COLO668 (cell line): ENCODE measurements at regions not wholly inside any gene's neighbourhood (a gene's known extent, or its start where the extent isn't known, plus 50 kb on each side); places are given as distances from the start of the nearest gene placed in this dataset.
"Not testable (repeated sequence)": the region's sequence is repeated elsewhere in the genome, so short reads cannot be mapped to it uniquely, and the experiment has no call there.

Experiments
- DNase-seq: peaks from one replicate; lab custom pipeline; 2025; ENCODE audit not compliant: unreplicated experiment; lab: John Stamatoyannopoulos, UW

DNA sequence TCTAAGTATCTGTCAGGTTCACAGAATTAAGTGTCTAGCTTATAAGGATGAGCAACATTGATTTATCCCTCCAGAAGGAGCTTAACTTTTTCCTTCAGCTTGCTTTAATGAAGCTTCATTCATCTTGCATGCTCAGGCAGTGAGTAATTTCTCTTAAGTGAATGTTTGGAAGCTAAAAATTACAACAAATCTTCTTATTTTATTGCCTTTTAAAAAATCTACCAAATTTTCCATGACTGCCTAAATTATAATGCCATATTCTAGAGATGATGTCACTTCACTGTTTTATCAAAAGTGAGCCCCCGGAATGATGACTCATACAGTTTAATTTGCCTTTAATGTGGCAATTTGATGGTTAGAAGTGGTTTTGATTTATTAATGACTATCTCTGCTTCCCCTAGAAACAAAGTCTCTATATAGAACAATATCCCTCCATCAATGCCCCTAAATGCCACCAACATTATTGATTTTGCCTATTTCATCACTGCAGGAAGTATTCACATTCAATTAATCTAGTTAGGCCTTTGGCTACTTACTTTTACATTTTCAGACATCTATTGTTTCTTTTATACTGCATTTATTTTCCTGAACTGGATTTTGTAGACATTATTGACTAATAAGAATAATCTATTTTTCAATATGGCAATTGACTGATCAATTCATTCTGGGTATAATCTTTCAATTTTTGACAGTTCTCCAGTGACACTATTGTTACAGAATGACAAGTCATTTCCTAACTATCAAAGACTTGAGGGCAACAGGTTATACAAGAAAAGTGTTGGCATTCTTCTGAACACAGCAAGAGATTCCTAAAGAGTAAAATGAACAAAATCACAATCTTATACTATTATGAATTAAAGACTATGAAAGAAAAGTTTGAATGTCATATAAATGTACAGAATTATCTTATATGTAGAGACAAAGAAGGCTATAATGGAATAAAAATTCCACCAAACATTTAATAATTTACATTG, 139.3 kb upstream of the ODAD2 start:
- DNase-seq: no peak

DNA sequence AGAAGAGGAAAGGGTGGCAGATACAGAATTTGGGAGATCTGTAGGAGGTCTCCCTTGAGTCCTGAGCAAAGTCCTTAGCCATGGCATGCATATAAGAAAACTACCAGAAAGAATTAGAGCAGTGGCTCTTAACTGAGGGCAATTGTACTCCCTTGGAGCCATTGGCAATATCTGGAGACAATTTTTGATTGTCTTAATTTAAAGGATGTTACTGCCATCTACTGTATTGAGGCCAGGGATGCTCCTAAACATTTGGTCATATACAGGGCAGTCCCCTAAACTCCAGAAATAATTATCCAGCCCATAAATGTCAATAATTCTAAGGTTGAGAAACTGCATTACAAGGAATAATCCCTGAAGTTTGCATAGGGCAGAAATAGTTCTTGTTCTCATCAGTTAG, 136.4 kb upstream of the ODAD2 start:
- DNase-seq: no peak

DNA sequence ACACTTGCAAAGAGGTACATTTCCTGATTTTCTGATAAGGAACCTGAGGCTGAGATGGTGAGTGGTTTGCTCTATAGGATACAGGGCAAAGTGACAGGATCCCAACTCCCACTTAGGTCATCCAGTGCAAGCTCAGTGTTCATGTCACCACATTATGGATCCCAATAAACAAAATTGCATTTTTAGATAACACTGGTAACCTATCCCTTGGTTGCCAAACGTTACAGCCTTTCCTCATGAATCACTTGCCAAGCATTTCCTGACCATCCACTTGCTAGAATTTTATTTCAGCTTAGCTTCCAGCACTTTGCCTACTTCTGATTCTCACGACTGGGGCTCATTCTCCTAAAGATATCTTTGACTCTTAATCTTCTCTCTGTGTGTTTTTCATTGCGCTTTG, 131.4 kb upstream of the ODAD2 start:
- DNase-seq: no peak

DNA sequence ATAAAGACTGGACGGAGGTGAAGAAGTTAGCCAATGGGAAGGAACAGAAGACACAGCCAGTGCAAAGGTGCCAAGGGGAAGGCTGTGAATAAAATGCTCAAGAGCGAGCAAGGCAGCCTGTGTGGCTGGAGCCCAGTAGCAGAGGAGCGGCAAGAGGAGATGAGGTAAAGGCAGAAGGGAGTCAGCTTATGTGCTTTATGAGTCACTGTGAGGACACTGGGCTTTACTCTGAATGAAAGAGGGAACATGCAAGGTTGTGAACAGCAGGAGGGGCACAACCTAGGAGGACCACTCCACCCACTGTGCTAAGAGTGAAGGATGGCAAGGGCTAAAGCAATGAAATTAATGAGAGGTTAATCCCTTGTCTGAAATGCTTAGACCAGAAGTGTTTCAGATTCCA, 129.0 kb upstream of the ODAD2 start:
- no peak for DNase-seq

DNA sequence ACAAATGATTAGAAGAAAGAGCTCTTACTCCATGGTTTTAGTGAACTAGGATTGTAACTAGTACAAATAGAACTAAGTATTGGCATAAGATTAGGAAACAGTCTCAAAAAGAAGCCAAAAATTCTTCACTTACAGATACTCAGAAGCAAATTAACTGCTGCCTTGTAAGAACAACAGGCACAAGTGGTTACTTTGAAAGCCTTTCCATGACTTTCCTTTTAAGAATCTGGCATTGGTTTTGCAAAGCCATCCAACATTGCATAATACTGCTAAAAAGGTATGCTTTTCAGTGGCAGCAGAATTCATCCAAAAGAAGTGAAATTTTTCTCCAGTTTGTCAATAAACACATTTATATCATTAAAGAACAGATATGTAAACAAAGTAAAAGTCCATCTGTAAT, 126.8 kb upstream of the ODAD2 start:
- DNase-seq: no peak

DNA sequence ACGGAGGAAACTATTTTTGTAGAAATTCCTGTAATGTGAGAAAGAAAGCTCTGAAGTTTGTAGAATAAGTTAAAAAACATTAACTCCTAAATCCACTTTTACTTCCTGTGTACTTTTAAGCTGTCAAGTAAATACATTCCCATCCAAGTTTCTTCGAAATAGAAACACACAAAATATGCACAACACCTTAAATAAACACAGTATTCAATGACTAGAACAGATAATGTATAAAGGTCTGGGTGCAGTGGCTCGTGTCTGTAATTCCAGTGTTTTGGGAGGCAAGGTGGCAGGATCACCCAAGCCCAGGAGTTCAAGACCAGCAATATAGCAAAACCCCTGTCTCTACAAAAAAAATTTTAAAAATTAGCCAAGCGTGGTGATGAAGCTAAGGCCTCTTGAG, 121.9 kb upstream of the ODAD2 start:
- DNase-seq: no peak

DNA sequence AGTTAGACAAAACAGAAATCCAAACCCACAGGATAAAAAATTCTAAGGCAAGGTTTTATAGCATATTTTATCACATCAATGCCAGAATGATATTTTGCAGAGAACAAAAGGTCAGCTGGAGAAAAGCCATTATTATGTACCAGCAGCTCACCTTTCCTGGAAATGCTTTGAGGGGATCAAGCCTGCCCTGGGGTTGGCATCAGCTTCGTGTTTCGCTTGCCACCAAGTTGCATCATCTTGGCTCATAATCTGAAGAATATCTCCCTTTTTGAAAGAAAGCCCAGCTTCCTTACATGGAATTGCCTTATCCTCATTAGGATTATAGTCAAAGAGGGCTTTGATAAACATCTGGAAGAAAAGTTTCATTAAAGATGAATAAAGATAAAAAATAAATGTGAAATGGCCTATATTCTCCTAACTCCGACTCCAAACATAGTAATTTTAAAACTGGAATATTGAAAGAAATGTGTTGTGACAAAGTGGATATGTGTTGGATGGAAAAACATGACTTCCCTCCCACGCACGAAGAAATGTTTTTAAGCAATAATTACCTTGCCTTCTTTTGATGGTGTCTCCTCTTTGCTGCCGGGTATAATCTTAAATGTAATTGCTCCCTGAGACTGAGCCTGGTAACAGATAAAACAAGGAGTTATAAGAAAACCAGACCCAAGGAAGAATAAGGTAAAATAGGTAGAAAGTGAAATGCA, 121.3 kb upstream of the ODAD2 start:
- no peak for DNase-seq

DNA sequence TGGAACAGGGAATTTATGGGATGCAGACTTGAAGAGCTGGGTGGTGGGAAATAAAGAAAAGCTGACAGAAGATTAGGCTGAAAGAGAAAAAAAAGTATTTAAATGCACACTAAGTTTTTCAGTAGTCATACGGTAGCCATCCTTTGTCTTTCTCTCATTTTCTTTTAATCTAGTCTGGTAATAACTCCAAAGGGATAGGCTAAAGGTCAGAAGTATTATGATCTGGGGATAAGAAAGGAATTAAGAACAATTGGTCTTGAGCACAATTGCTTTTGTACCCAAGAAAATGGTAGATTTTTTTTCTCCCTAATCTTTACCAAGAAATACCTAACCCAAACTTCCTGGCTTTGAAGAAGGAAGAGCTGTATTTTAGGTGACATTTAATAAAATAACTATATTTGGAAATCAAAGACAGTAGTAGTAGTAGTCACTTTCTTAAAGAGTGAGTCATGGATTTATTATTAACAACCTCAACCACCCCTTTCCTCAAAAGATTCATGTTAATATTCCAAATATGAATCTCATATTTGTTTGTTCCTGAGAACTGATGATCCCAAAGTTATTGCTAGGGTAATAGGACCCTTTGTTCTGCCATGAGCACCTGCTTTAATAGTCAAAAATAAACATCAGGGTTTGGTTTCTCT, 120.2 kb upstream of the ODAD2 start:
- DNase-seq: no peak

DNA sequence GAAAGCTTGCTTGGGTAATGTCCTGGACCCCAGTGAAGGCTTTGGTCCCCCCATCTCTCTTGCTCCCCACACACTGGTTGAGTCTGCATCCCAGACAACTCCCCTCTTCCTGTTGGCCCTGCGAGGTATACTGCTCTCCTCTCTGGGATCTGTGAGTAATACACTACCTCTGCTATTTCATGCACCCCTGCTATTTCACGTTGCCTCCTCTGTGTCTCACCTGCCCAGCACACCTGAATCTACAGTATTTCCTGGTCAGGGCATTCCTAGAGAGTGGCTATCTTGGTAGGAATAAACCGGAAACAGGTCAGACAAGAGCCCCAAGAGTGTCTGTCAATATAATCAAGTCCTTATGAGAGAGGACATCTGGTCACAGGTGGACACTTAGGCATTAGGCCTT, 114.3 kb upstream of the ODAD2 start:
- no peak for DNase-seq

DNA sequence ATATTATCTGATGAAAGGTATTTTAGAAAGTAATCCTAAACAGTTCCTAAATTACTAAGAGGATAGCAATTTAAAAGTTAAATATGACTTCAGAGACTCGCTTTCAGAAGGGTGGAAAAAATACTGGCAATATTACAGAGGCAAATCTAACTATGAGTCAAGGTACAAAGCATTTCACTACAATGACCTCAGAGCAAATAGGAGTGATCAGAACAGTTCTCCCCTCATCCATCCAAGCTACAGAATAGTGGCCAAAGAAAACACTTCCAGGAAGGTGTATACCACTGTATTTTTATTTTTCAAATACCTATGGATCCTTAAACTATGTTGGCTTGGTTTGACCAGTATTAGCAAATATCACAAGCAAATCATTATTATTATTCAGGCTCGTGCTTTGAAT, 112.8 kb upstream of the ODAD2 start:
- DNase-seq: no peak

DNA sequence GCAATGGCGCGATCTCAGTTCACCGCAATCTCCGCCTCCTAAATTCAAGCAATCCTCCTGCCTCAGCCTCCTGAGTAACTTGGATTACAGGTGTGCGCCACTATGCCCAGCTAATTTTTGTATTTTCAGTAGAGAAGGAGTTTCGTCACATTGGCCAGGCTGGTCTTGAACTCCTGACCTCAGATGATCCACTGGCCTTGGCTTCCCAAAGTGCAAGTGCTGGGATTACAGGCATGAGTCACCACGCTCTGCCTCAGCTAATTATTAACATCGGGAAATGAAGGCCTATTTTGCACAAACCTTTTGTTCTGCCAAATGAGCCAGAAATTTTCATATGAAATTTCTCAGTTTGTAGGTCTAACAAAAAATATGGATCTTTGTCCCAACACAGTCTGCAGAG, 106.7 kb upstream of the ODAD2 start:
- no peak for DNase-seq

DNA sequence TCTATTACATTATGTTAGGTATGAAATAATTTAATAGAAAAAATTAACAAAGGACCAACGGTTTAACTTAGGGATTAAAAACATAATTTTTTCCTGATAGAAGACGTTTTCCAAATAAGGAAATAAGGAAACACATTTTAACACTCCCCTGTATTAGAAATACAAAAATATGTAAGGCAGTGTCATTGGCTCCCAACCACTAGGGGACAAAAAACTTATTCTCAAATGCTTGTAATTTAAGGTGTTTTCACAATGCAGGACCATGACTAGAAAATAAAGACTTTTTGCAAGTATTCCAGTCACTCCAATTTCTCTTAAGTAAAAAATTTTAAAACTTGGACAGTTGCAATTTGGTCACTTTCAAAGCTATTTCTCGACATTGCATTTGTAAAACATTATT, 98.8 kb upstream of the ODAD2 start:
- no peak for DNase-seq

DNA sequence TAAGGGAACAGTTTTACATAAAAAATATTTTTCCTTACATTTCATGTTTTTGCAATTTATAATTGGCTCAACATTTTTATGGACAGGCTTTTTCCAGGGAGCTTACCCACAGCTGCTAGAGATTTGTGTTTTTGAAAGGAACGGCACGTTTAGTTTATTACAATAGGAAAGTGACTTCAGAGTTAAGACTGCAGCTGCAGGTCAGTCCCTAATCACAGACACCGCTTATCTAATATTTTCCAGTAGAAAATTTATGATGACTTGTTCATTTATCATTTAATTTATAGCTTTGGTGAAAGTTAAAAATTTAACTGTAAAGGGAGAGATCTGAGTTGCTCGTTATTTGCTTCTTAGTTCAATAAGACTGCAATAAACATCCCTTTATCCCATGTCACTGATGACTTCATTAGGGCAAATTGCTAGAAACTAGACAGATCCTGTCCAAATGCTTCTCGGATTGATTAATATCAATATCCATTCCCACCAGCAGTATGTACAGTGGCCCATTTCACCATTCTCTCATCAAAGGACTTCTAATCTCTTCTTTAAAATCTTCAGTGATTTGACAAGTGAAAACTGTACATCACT, 97.0 kb upstream of the ODAD2 start:
- no peak for DNase-seq

DNA sequence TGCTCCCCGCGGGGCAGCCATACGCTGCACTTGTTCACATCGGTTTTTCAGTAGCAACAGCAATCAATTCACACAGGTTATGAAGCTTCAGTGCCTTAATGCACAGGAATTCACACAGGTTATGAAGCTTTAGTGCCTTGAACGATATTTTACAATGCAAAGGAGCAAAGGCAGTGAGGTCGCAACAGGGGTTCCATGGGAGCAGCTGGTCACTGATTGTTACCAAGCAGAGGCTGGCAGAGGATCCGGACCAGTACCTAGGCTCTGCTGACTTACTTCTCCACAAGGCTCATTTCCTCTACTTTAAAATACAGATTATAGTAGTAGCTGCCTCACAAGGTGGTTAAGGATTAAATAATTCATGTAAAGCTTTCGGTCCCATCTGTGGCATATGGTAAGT, 95.2 kb upstream of the ODAD2 start:
- no peak for DNase-seq

DNA sequence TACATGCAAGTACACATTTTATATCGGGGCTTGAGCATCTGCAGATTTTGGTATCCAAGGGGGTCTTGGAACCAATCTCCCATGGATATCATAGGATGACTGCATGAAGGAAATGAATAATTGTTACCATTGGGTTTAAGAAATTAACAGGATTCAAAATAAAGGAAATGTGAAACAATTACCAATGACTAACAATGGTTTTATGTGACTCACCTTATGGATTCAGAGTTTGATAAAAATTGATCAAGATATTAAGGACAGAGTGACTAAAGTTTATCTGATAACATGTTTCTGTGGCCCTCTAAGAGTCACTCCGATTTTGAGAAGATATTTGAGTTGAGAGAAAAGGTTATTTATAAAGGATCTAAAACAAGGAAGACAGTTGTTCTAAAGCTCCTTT, 93.0 kb upstream of the ODAD2 start:
- DNase-seq: no peak

DNA sequence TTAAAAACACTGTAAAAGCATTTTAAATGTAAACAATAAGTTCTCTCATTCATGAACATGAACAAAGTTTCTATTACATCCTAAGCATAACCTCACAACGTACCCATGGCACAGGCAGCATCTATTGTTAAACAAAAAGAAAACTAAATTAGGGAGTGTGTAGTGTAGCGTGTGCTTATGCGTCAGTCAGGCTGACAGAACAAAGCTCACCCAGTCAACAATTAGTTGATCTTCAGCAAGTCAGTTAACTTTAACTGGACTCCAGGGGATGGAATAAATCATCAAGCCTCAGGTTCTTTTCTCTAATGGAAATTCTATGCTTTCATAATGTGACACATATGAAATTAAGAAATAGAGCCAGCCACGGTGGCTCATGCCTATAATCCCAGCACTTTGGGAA, 91.6 kb upstream of the ODAD2 start:
- DNase-seq: no peak

DNA sequence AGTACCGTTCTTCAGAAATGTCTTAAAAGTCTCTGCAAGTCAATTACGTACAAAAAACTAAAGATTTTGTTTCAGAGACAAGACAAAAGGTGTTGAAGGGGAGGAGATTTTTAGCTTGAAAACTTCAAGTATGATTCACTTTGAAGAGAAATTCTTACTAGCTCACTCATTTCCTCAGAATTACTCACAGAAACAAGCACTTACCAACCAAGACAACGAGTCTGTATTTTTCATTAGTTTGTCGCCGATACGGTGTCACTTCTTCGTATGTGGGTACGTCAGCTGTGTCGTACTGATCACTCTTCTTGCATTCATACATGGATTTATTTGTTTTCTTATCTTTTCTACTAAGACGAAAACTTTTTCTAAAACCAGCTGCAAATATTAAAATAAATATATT, 90.6 kb upstream of the ODAD2 start:
- DNase-seq: no peak

DNA sequence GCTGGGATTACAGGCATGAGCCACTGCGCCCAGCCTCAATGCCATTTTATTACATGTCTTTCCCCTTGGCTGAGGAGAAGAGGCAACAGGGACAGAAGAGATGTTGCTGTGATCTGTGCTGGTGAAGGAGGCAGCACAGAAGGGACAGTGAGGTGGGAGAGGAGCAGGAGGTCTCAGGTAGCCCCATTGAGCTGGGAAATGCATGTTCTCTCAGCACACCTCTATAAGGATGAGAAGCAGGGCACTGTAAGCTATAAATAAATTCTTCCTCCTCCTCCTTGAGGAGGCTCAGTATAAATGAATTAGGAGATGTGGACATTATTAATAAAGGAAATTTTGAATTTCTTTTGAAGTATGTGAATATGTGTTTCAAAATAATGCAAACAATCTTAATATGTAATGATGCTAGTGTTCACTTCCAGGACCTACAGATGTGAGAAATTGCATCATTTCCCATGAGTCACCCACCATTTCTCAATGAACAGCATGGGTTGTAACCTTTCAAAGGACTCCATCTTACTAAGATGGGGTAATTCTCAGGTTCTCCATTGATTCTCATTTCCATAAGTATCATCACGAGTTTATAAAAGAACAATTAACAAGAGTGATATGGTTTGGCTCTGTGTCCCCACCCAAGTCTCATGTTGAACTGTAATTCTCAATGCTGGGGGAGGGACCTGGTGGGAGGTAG, 88.9 kb upstream of the ODAD2 start:
- no peak for DNase-seq

DNA sequence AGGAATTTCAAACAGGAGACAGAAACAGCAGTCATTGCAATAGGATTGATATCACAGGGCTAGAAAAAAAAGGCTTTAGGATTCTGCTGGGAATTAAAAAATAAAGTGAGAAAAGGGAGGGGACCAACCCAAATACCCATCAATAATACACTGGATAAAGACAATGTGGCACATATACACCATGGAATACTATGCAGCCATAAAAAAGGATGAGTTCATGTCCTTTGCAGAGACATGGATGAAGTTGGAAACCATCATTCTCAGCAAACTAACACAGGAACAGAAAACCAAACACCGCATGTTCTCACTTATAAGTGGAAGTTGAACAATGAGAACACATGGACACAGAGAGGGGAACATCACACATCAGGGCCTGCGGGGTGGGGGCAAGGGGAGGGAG, 86.9 kb upstream of the ODAD2 start:
- DNase-seq: not testable (repeated sequence)

DNA sequence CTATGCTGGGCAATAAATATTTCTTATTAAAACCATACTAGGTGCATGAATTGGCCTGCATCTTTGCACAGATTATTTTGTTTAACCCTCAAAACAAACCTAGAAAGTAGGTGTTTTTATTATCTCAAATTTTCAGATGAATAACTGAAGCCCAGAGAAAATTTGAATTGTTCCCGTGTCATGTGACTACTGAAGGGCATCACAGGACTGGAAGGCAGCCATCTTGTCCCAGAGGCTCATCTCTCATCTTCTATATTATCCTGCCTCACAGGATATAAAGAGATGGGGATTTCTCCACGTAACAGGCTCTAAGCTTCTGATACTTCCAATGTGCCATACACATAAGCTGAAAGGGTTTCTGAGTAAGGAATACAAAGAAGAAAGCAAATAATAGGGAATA, 84.0 kb upstream of the ODAD2 start:
- DNase-seq: no peak

DNA sequence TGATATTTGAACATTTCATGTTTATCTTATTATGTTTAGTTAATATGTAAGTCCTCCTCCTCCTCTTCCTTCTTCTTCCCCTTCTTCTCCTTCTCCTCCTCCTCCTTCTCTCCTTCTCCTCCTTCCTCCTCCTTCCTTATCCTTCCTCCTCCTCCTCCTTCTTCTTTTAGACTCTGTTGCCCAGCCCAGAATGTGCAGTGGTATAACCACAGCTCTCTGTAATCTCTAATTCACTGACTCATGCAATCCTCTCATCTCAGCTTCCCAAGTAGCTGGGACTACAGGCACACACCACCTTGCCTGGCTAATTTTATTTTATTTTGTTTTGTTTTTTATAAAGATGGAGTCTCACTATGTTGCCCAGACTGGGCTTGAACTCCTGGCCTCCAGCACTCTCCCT, 83.4 kb upstream of the ODAD2 start:
- no peak for DNase-seq
